H1 (cell line): ENCODE measurements at regions not wholly inside any gene's neighbourhood (a gene's known extent, or its start where the extent isn't known, plus 50 kb on each side); places are given as distances from the start of the nearest gene placed in this dataset.

Experiments
- CBX8 ChIP-seq: fragments of 300-800, 300-1000 bp; sonication (generic); IDR thresholded peaks from 2 replicates; pipeline ENCODE4 v1.7.1; 2016; ENCODE audit warnings: low read depth, low read length, borderline replicate concordance
- CHD2 ChIP-seq: IDR thresholded peaks from 2 replicates; pipeline ENCODE4 v1.6.1; 2012; ENCODE audit warnings: low read length, improper control_type of control experiment
- EZH2 ChIP-seq: fragments of 200-600 bp; sonication (generic); IDR thresholded peaks from 2 replicates; pipeline ENCODE4 v1.7.1; 2012; ENCODE audit warnings: low read depth, mild to moderate bottlenecking, moderate library complexity, low read length, inconsistent platforms; ENCODE audit not compliant: severe bottlenecking
- POLR2A ChIP-seq, 2 experiments: IDR thresholded peaks; 1 replicate in 1 of 2; 2 replicates in 1 of 2; pipeline ENCODE4 v1.6.1; 2011; ENCODE audit warnings: low read depth in 2 of 2, low read length in 2 of 2, mild to moderate bottlenecking in 2 of 2; ENCODE audit errors: control extremely low read depth in 1 of 2
- RFX5 ChIP-seq: IDR thresholded peaks from 2 replicates; pipeline ENCODE4 v1.6.1; 2011; ENCODE audit warnings: low read depth, low read length, improper control_type of control experiment, borderline replicate concordance
- TBP ChIP-seq: IDR thresholded peaks from 2 replicates; pipeline ENCODE4 v1.6.1; 2011; ENCODE audit warnings: low read depth, low read length, improper control_type of control experiment
- TF ChIP-seq, protein P1 (sequence below), 3 experiments: IDR thresholded peaks; 1 replicate in 2 of 3; 2 replicates in 1 of 3; pipeline versions ENCODE4 v1.5.1 to v1.6.1; 2011; ENCODE audit warnings: low read length in 3 of 3, mild to moderate bottlenecking in 3 of 3, inconsistent platforms in 2 of 3, low read depth in 1 of 3, moderate library complexity in 1 of 3; ENCODE audit not compliant: insufficient read depth in 1 of 3; ENCODE audit errors: control extremely low read depth in 1 of 3
- TF ChIP-seq, protein P2 (sequence below): IDR thresholded peaks from 2 replicates; pipeline ENCODE4 v1.6.1; 2012; ENCODE audit warnings: inconsistent platforms

GRCh38 chr3:182399978-182400737 lies 393.1 kb upstream of the ATP11B start:
- TF ChIP-seq, protein P1, sequence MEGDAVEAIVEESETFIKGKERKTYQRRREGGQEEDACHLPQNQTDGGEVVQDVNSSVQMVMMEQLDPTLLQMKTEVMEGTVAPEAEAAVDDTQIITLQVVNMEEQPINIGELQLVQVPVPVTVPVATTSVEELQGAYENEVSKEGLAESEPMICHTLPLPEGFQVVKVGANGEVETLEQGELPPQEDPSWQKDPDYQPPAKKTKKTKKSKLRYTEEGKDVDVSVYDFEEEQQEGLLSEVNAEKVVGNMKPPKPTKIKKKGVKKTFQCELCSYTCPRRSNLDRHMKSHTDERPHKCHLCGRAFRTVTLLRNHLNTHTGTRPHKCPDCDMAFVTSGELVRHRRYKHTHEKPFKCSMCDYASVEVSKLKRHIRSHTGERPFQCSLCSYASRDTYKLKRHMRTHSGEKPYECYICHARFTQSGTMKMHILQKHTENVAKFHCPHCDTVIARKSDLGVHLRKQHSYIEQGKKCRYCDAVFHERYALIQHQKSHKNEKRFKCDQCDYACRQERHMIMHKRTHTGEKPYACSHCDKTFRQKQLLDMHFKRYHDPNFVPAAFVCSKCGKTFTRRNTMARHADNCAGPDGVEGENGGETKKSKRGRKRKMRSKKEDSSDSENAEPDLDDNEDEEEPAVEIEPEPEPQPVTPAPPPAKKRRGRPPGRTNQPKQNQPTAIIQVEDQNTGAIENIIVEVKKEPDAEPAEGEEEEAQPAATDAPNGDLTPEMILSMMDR (IDR thresholded peaks at IDR 0.05; ENCODE audit: control extremely low read depth in 1 of 3, insufficient read depth in 1 of 3, low read depth in 1 of 3, low read length in 3 of 3): no peak
- TF ChIP-seq CBX8 (no peak), CHD2 (no peak), RFX5 (no peak), POLR2A (IDR thresholded peaks at IDR 0.05; ENCODE audit: control extremely low read depth in 1 of 2, low read depth in 2 of 2, low read length in 2 of 2) (no peak), EZH2 (no peak), TBP (no peak)
- TF ChIP-seq, protein P2, sequence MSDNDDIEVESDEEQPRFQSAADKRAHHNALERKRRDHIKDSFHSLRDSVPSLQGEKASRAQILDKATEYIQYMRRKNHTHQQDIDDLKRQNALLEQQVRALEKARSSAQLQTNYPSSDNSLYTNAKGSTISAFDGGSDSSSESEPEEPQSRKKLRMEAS: no peak
